ENCODE measurements at regions not wholly inside any gene's neighbourhood (a gene's known extent, or its start where the extent isn't known, plus 50 kb on each side); places are given as distances from the start of the nearest gene placed in this dataset.

DNA sequence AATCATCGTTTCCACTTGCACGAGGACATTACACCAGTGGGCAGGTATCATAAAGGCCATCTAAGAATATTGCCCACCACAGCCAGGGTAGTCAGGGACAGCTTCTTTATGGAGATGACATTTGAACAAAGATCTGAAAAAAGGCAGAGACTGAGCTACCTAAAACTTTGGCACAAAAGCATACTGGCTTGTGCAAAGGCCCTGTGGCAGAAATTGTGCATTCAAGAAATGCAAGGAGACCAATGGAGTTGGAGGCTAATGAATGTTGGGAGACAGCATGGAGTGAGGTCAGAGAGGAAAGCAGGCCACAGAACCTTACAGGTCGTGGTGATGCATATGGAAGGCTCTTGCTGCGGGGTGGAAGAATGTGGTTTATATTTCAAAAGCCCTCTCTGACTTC is 578.5 kb downstream of the BNC2 start:
- TF ChIP-seq, protein P1, sequence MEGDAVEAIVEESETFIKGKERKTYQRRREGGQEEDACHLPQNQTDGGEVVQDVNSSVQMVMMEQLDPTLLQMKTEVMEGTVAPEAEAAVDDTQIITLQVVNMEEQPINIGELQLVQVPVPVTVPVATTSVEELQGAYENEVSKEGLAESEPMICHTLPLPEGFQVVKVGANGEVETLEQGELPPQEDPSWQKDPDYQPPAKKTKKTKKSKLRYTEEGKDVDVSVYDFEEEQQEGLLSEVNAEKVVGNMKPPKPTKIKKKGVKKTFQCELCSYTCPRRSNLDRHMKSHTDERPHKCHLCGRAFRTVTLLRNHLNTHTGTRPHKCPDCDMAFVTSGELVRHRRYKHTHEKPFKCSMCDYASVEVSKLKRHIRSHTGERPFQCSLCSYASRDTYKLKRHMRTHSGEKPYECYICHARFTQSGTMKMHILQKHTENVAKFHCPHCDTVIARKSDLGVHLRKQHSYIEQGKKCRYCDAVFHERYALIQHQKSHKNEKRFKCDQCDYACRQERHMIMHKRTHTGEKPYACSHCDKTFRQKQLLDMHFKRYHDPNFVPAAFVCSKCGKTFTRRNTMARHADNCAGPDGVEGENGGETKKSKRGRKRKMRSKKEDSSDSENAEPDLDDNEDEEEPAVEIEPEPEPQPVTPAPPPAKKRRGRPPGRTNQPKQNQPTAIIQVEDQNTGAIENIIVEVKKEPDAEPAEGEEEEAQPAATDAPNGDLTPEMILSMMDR (IDR thresholded peaks at IDR 0.05 in 2 of 3, conservative IDR thresholded peaks at IDR 0.05 in 1 of 3; ENCODE audit: borderline replicate concordance in 1 of 3, insufficient read depth in 1 of 3, low read depth in 2 of 3, low read length in 2 of 3): no peak
- TF ChIP-seq SIN3A (IDR thresholded peaks at IDR 0.05; ENCODE audit: low read depth): no peak
- TF ChIP-seq POLR2A (IDR thresholded peaks at IDR 0.05; ENCODE audit: borderline replicate concordance, extremely low read depth, insufficient read depth, insufficient read length): no peak
- TF ChIP-seq CEBPB (IDR thresholded peaks at IDR 0.05; ENCODE audit: low read depth): no peak
- no peak for TF ChIP-seq EZH2phosphoT487 (IDR thresholded peaks at IDR 0.05; ENCODE audit: borderline replicate concordance)
- no peak for TF ChIP-seq RAD21 (IDR thresholded peaks at IDR 0.05; ENCODE audit: low read depth)
- no peak for TF ChIP-seq ZNF274 (IDR thresholded peaks at IDR 0.05; ENCODE audit: low read depth, low read length)
- TF ChIP-seq EZH2 (IDR thresholded peaks at IDR 0.05): no peak
